ENCODE measurements at regions not wholly inside any gene's neighbourhood (a gene's known extent, or its start where the extent isn't known, plus 50 kb on each side); places are given as distances from the start of the nearest gene placed in this dataset.

GRCh38 chr5:167029488-167029887 lies 1262.0 kb upstream of the WWC1 start:
- no peaks in the 10 kb centered on the region for H3K4me1 ChIP-seq (ENCODE audit: control insufficient read depth in 5 of 5, insufficient read depth in 5 of 5, low read length in 5 of 5)
- no peaks in the 10 kb centered on the region for H3K36me3 ChIP-seq (ENCODE audit: control insufficient read depth in 5 of 5, insufficient read depth in 5 of 5, low read length in 5 of 5)
- no peak overlapping the region for H3K27ac ChIP-seq (ENCODE audit: low read depth, low read length)
- no peak overlapping the region for H3K4me3 ChIP-seq (ENCODE audit: low read depth in 1 of 5, low read length in 5 of 5)
- H3K27me3 ChIP-seq (ENCODE audit: control insufficient read depth in 5 of 5, insufficient read depth in 4 of 5, low read length in 5 of 5), result no peaks in the 10 kb centered on the region
- H3K9me3 ChIP-seq (ENCODE audit: control insufficient read depth in 5 of 5, low read length in 5 of 5), result no peaks in the 10 kb centered on the region
- no peak overlapping the region for H3K9ac ChIP-seq (ENCODE audit: low read length in 5 of 5)

GRCh38 chr5:167030500-167031120 lies 1260.8 kb upstream of the WWC1 start:
- no peaks in the 10 kb centered on the region for H3K36me3 ChIP-seq (ENCODE audit: control insufficient read depth in 5 of 5, insufficient read depth in 5 of 5, low read length in 5 of 5)
- no peak overlapping the region for H3K4me3 ChIP-seq (ENCODE audit: low read depth in 1 of 5, low read length in 5 of 5)
- H3K4me1 ChIP-seq (ENCODE audit: control insufficient read depth in 5 of 5, insufficient read depth in 5 of 5, low read length in 5 of 5), result no peaks in the 10 kb centered on the region
- H3K27me3 ChIP-seq (ENCODE audit: control insufficient read depth in 5 of 5, insufficient read depth in 4 of 5, low read length in 5 of 5), result no peaks in the 10 kb centered on the region
- H3K27ac ChIP-seq (ENCODE audit: low read depth, low read length), result no peak overlapping the region
- no peak overlapping the region for H3K9ac ChIP-seq (ENCODE audit: low read length in 5 of 5)
- no peaks in the 10 kb centered on the region for H3K9me3 ChIP-seq (ENCODE audit: control insufficient read depth in 5 of 5, low read length in 5 of 5)

- Histone ChIP-seq H3K27ac (ENCODE audit: low read depth, low read length) (no peak overlapping the region), H3K36me3 (ENCODE audit: control insufficient read depth in 5 of 5, insufficient read depth in 5 of 5, low read length in 5 of 5) (no peaks in the 10 kb centered on the region), H3K9me3 (ENCODE audit: control insufficient read depth in 5 of 5, low read length in 5 of 5) (no peaks in the 10 kb centered on the region), H3K4me3 (ENCODE audit: low read depth in 1 of 5, low read length in 5 of 5) (no peak overlapping the region), H3K9ac (ENCODE audit: low read length in 5 of 5) (no peak overlapping the region), H3K27me3 (ENCODE audit: control insufficient read depth in 5 of 5, insufficient read depth in 4 of 5, low read length in 5 of 5) (no peaks in the 10 kb centered on the region), H3K4me1 (ENCODE audit: control insufficient read depth in 5 of 5, insufficient read depth in 5 of 5, low read length in 5 of 5) (no peaks in the 10 kb centered on the region)
These were observed 1254.9 kb upstream of the WWC1 start for GRCh38 chr5:167036585-167036984.

- no peak overlapping the region for H3K27ac ChIP-seq (ENCODE audit: low read depth, low read length)
- no peaks in the 10 kb centered on the region for H3K36me3 ChIP-seq (ENCODE audit: control insufficient read depth in 5 of 5, insufficient read depth in 5 of 5, low read length in 5 of 5)
- no peak overlapping the region for H3K4me3 ChIP-seq (ENCODE audit: low read depth in 1 of 5, low read length in 5 of 5)
These were observed 1242.3 kb upstream of the WWC1 start for GRCh38 chr5:167049043-167049663.

GRCh38 chr5:167049771-167050567 lies 1241.5 kb upstream of the WWC1 start:
- no peaks in the 10 kb centered on the region for H3K9me3 ChIP-seq (ENCODE audit: control insufficient read depth in 5 of 5, low read length in 5 of 5)
- no peaks in the 10 kb centered on the region for H3K4me1 ChIP-seq (ENCODE audit: control insufficient read depth in 5 of 5, insufficient read depth in 5 of 5, low read length in 5 of 5)
- H3K27me3 ChIP-seq (ENCODE audit: control insufficient read depth in 5 of 5, insufficient read depth in 4 of 5, low read length in 5 of 5), result no peaks in the 10 kb centered on the region
- H3K9ac ChIP-seq (ENCODE audit: low read length in 5 of 5), result no peak overlapping the region
- no peaks in the 10 kb centered on the region for H3K36me3 ChIP-seq (ENCODE audit: control insufficient read depth in 5 of 5, insufficient read depth in 5 of 5, low read length in 5 of 5)
- no peak overlapping the region for H3K4me3 ChIP-seq (ENCODE audit: low read depth in 1 of 5, low read length in 5 of 5)
- H3K27ac ChIP-seq (ENCODE audit: low read depth, low read length), result no peak overlapping the region

More at GRCh38 chr5:167049043-167049663, 1242.3 kb upstream of the WWC1 start:
- no peaks in the 10 kb centered on the region for H3K27me3 ChIP-seq (ENCODE audit: control insufficient read depth in 5 of 5, insufficient read depth in 4 of 5, low read length in 5 of 5)
- no peak overlapping the region for H3K9ac ChIP-seq (ENCODE audit: low read length in 5 of 5)
- no peaks in the 10 kb centered on the region for H3K9me3 ChIP-seq (ENCODE audit: control insufficient read depth in 5 of 5, low read length in 5 of 5)
- no peaks in the 10 kb centered on the region for H3K4me1 ChIP-seq (ENCODE audit: control insufficient read depth in 5 of 5, insufficient read depth in 5 of 5, low read length in 5 of 5)

- Histone ChIP-seq H3K9ac (ENCODE audit: low read length in 5 of 5) (no peak overlapping the region), H3K36me3 (ENCODE audit: control insufficient read depth in 5 of 5, insufficient read depth in 5 of 5, low read length in 5 of 5) (no peaks in the 10 kb centered on the region), H3K4me3 (ENCODE audit: low read depth in 1 of 5, low read length in 5 of 5) (no peak overlapping the region), H3K4me1 (ENCODE audit: control insufficient read depth in 5 of 5, insufficient read depth in 5 of 5, low read length in 5 of 5) (no peaks in the 10 kb centered on the region), H3K27me3 (ENCODE audit: control insufficient read depth in 5 of 5, insufficient read depth in 4 of 5, low read length in 5 of 5) (no peaks in the 10 kb centered on the region), H3K9me3 (ENCODE audit: control insufficient read depth in 5 of 5, low read length in 5 of 5) (no peaks in the 10 kb centered on the region), H3K27ac (ENCODE audit: low read depth, low read length) (no peak overlapping the region)
These were observed 1240.7 kb upstream of the WWC1 start for GRCh38 chr5:167050568-167051401.

GRCh38 chr5:167051402-167051768 lies 1240.1 kb upstream of the WWC1 start:
- no peak overlapping the region for H3K27ac ChIP-seq (ENCODE audit: low read depth, low read length)
- H3K27me3 ChIP-seq (ENCODE audit: control insufficient read depth in 5 of 5, insufficient read depth in 4 of 5, low read length in 5 of 5), result no peaks in the 10 kb centered on the region
- no peaks in the 10 kb centered on the region for H3K36me3 ChIP-seq (ENCODE audit: control insufficient read depth in 5 of 5, insufficient read depth in 5 of 5, low read length in 5 of 5)
- H3K4me3 ChIP-seq (ENCODE audit: low read depth in 1 of 5, low read length in 5 of 5), result no peak overlapping the region
- no peaks in the 10 kb centered on the region for H3K4me1 ChIP-seq (ENCODE audit: control insufficient read depth in 5 of 5, insufficient read depth in 5 of 5, low read length in 5 of 5)
- no peaks in the 10 kb centered on the region for H3K9me3 ChIP-seq (ENCODE audit: control insufficient read depth in 5 of 5, low read length in 5 of 5)
- H3K9ac ChIP-seq (ENCODE audit: low read length in 5 of 5), result no peak overlapping the region

- H3K9ac ChIP-seq (ENCODE audit: low read length in 5 of 5), result no peak overlapping the region
- no peaks in the 10 kb centered on the region for H3K27me3 ChIP-seq (ENCODE audit: control insufficient read depth in 5 of 5, insufficient read depth in 4 of 5, low read length in 5 of 5)
- H3K27ac ChIP-seq (ENCODE audit: low read depth, low read length), result no peak overlapping the region
- H3K36me3 ChIP-seq (ENCODE audit: control insufficient read depth in 5 of 5, insufficient read depth in 5 of 5, low read length in 5 of 5), result no peaks in the 10 kb centered on the region
- no peaks in the 10 kb centered on the region for H3K9me3 ChIP-seq (ENCODE audit: control insufficient read depth in 5 of 5, low read length in 5 of 5)
- H3K4me3 ChIP-seq (ENCODE audit: low read depth in 1 of 5, low read length in 5 of 5), result no peak overlapping the region
- H3K4me1 ChIP-seq (ENCODE audit: control insufficient read depth in 5 of 5, insufficient read depth in 5 of 5, low read length in 5 of 5), result no peaks in the 10 kb centered on the region
These were observed 1238.7 kb upstream of the WWC1 start for GRCh38 chr5:167052791-167053190.

GRCh38 chr5:167057665-167058064 lies 1233.8 kb upstream of the WWC1 start:
- Histone ChIP-seq H3K27ac (ENCODE audit: low read depth, low read length) (no peak overlapping the region), H3K4me3 (ENCODE audit: low read depth in 1 of 5, low read length in 5 of 5) (no peak overlapping the region), H3K4me1 (ENCODE audit: control insufficient read depth in 5 of 5, insufficient read depth in 5 of 5, low read length in 5 of 5) (no peaks in the 10 kb centered on the region)

GRCh38 chr5:167061695-167062094 lies 1229.8 kb upstream of the WWC1 start:
- Histone ChIP-seq H3K9me3 (ENCODE audit: control insufficient read depth in 5 of 5, low read length in 5 of 5) (no peaks in the 10 kb centered on the region), H3K27me3 (ENCODE audit: control insufficient read depth in 5 of 5, insufficient read depth in 4 of 5, low read length in 5 of 5) (no peaks in the 10 kb centered on the region), H3K36me3 (ENCODE audit: control insufficient read depth in 5 of 5, insufficient read depth in 5 of 5, low read length in 5 of 5) (no peaks in the 10 kb centered on the region), H3K4me1 (ENCODE audit: control insufficient read depth in 5 of 5, insufficient read depth in 5 of 5, low read length in 5 of 5) (no peaks in the 10 kb centered on the region), H3K27ac (ENCODE audit: low read depth, low read length) (no peak overlapping the region), H3K4me3 (ENCODE audit: low read depth in 1 of 5, low read length in 5 of 5) (no peak overlapping the region), H3K9ac (ENCODE audit: low read length in 5 of 5) (no peak overlapping the region)

More at GRCh38 chr5:167057665-167058064, 1233.8 kb upstream of the WWC1 start:
- Histone ChIP-seq H3K9ac (ENCODE audit: low read length in 5 of 5) (no peak overlapping the region), H3K27me3 (ENCODE audit: control insufficient read depth in 5 of 5, insufficient read depth in 4 of 5, low read length in 5 of 5) (no peaks in the 10 kb centered on the region), H3K36me3 (ENCODE audit: control insufficient read depth in 5 of 5, insufficient read depth in 5 of 5, low read length in 5 of 5) (no peaks in the 10 kb centered on the region), H3K9me3 (ENCODE audit: control insufficient read depth in 5 of 5, low read length in 5 of 5) (no peaks in the 10 kb centered on the region)

Measured in subcutaneous abdominal adipose tissue (tissue), 5 donors.